Smooth muscle cell (in vitro differentiated cells): ENCODE measurements at regions not wholly inside any gene's neighbourhood (a gene's known extent, or its start where the extent isn't known, plus 50 kb on each side); places are given as distances from the start of the nearest gene placed in this dataset.

Experiments
- DNase-seq: peaks from one replicate; lab custom pipeline; 2025; ENCODE audit not compliant: unreplicated experiment; lab: John Stamatoyannopoulos, UW
- H2AFZ ChIP-seq: fragments of 200-600 bp; sonication (generic); 2 replicates; pipeline ENCODE4 v1.6.0; 2016; ENCODE audit warnings: antibody characterized with exemption, low read depth, mild to moderate bottlenecking
- H3F3A ChIP-seq: fragments of 200-600 bp; sonication (generic); 2 replicates; pipeline ENCODE4 v1.6.0; 2017; ENCODE audit warnings: antibody characterized with exemption, low read depth
- H3K27ac ChIP-seq: fragments of 200-600 bp; sonication (generic); 2 replicates; pipeline ENCODE4 v1.5.1; 2016; ENCODE audit warnings: low read depth, mild to moderate bottlenecking
- H3K27me3 ChIP-seq: fragments of 200-600 bp; sonication (generic); 2 replicates; pipeline ENCODE4 v1.6.1; 2016; ENCODE audit warnings: low read depth, mild to moderate bottlenecking
- H3K36me3 ChIP-seq: fragments of 200-600 bp; sonication (generic); 2 replicates; pipeline ENCODE4 v1.5.1; 2016; ENCODE audit warnings: low read depth
- H3K4me1 ChIP-seq: fragments of 200-600 bp; sonication (generic); 2 replicates; pipeline ENCODE4 v1.5.1; 2016; ENCODE audit warnings: low read depth
- H3K4me2 ChIP-seq: fragments of 200-600 bp; sonication (generic); 2 replicates; pipeline ENCODE4 v1.6.0; 2016; ENCODE audit warnings: mild to moderate bottlenecking
- H3K4me3 ChIP-seq: fragments of 200-600 bp; sonication (generic); 2 replicates; pipeline ENCODE4 v1.5.1; 2016; ENCODE audit warnings: mild to moderate bottlenecking
- H3K79me2 ChIP-seq: fragments of 200-600 bp; sonication (generic); 2 replicates; pipeline ENCODE4 v1.6.0; 2016; ENCODE audit warnings: low read depth, mild to moderate bottlenecking
- H3K9ac ChIP-seq: fragments of 200-600 bp; sonication (generic); 2 replicates; pipeline ENCODE4 v1.6.0; 2016; ENCODE audit warnings: low read depth
- H3K9me3 ChIP-seq: fragments of 200-600 bp; sonication (generic); replicated peaks from 2 replicates; pipeline ENCODE4 v1.5.1; 2016; ENCODE audit warnings: low read depth
- H4K20me1 ChIP-seq: fragments of 200-600 bp; sonication (generic); 2 replicates; pipeline ENCODE4 v1.6.0; 2016; ENCODE audit warnings: low read depth
- CTCF ChIP-seq: fragments of 200-600 bp; sonication (generic); IDR thresholded peaks from 2 replicates; pipeline ENCODE4 v1.5.1; 2017; ENCODE audit warnings: borderline replicate concordance, mild to moderate bottlenecking, antibody characterized with exemption; ENCODE audit not compliant: insufficient read depth, poor library complexity, severe bottlenecking
- WGBS: methylation state at CpG from one replicate; pipeline ENCODE4 v1.1.7; 2016; ENCODE audit warnings: low lambda C conversion rate; 5-methylcytosine and 5-hydroxymethylcytosine counted together

GRCh38 chr1:209238356-209238755 lies 345.2 kb upstream of the CAMK1G start:
- no peaks in the 10 kb centered on the region for H3K4me1 ChIP-seq
- no peak overlapping the region for H3K4me3 ChIP-seq
- no peak for TF ChIP-seq CTCF
- 75% methylated on average over 1 of the region's 1 CpG for WGBS
- H3K9ac ChIP-seq: no peak overlapping the region
- no peaks in the 10 kb centered on the region for H3K9me3 ChIP-seq
- no peak overlapping the region for H3K4me2 ChIP-seq
- H3F3A ChIP-seq: no peaks in the 10 kb centered on the region
- H3K36me3 ChIP-seq: no peaks in the 10 kb centered on the region
- no peak overlapping the region for H2AFZ ChIP-seq
- no peaks in the 10 kb centered on the region for H3K27me3 ChIP-seq
- no peak overlapping the region for H3K27ac ChIP-seq
- no peak for DNase-seq
- no peaks in the 10 kb centered on the region for H3K79me2 ChIP-seq
- H4K20me1 ChIP-seq: no peaks in the 10 kb centered on the region

GRCh38 chr1:209240351-209240750 lies 343.2 kb upstream of the CAMK1G start:
- H3K4me2 ChIP-seq: no peak overlapping the region
- no peak overlapping the region for H2AFZ ChIP-seq
- 84% methylated on average over 2 of the region's 2 CpGs for WGBS
- H3K4me1 ChIP-seq: no peaks in the 10 kb centered on the region
- no peaks in the 10 kb centered on the region for H3K27me3 ChIP-seq
- no peaks in the 10 kb centered on the region for H3K36me3 ChIP-seq
- H4K20me1 ChIP-seq: no peaks in the 10 kb centered on the region
- H3K27ac ChIP-seq: no peak overlapping the region
- no peaks in the 10 kb centered on the region for H3F3A ChIP-seq
- H3K79me2 ChIP-seq: no peaks in the 10 kb centered on the region
- no peak overlapping the region for H3K9ac ChIP-seq
- no peak for DNase-seq
- TF ChIP-seq CTCF: no peak
- H3K9me3 ChIP-seq: no peaks in the 10 kb centered on the region
- no peak overlapping the region for H3K4me3 ChIP-seq

GRCh38 chr1:209241487-209241886 lies 342.0 kb upstream of the CAMK1G start:
- Histone ChIP-seq H3K9ac (no peak overlapping the region), H3K36me3 (no peaks in the 10 kb centered on the region), H3K4me2 (no peak overlapping the region), H2AFZ (no peak overlapping the region), H3F3A (no peaks in the 10 kb centered on the region), H3K9me3 (no peaks in the 10 kb centered on the region), H3K4me1 (no peaks in the 10 kb centered on the region), H3K27me3 (no peaks in the 10 kb centered on the region), H3K27ac (no peak overlapping the region), H3K4me3 (no peak overlapping the region), H4K20me1 (no peaks in the 10 kb centered on the region), H3K79me2 (no peaks in the 10 kb centered on the region)
- 82% methylated on average over 6 of the region's 6 CpGs for whole genome bisulfite sequencing
- DNase-seq: no peak
- no peak for TF ChIP-seq CTCF

- Histone ChIP-seq H2AFZ (no peak overlapping the region), H3K9ac (no peak overlapping the region), H3K27me3 (no peaks in the 10 kb centered on the region), H3K79me2 (no peaks in the 10 kb centered on the region), H3K4me3 (no peak overlapping the region), H4K20me1 (no peaks in the 10 kb centered on the region), H3K36me3 (no peaks in the 10 kb centered on the region), H3K4me1 (peaks cover 5% of the 10 kb centered on the region), H3K4me2 (peak overlapping the region; percentile 26), H3K27ac (no peak overlapping the region), H3F3A (peaks cover 5% of the 10 kb centered on the region), H3K9me3 (no peaks in the 10 kb centered on the region)
- 29% methylated on average over 6 of the region's 6 CpGs for WGBS
- peak; percentile 89 for TF ChIP-seq CTCF
- no peak for DNase-seq
Measured at GRCh38 chr1:209248649-209249279, 334.8 kb upstream of the CAMK1G start.
